SU-DHL-6 (cell line): ENCODE measurements at regions not wholly inside any gene's neighbourhood (a gene's known extent, or its start where the extent isn't known, plus 50 kb on each side); places are given as distances from the start of the nearest gene placed in this dataset.

Experiments
- EZH2phosphoT487 ChIP-seq: fragments of 200-600 bp; sonication (generic), shearing (Covaris generic); conservative IDR thresholded peaks from 2 replicates; pipeline ENCODE4 v1.6.1; 2018; ENCODE audit warnings: mild to moderate bottlenecking, antibody characterized with exemption, low read length, moderate library complexity, mixed read lengths
- TF ChIP-seq, protein P1 (sequence below): fragments of 200-600 bp; sonication (generic); IDR thresholded peaks from one replicate; pipeline ENCODE4 v1.5.1; 2017; ENCODE audit warnings: antibody characterized with exemption, mild to moderate bottlenecking, low read length, moderate library complexity; ENCODE audit not compliant: insufficient read depth, poor library complexity, severe bottlenecking

DNA sequence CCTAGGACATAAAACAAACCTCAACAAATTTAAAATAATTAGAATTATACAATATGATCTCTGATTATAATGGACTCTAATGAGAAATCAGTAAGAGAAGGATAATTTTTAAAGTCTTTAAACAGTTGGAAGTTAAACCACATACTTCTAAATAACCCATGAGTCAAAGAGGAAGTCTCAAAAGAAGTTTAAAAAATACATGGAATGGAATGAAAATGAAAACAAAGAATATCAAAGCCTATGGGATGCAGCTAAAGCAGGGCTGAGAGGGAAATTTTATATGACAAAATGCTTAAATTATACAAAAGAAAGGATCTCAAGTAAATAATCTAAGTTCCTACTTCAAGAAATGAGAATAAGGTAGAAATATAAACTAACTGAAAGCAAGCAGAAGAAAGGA is 460.5 kb downstream of the RPS24 start:
- TF ChIP-seq EZH2phosphoT487: no peak
- TF ChIP-seq, protein P1, sequence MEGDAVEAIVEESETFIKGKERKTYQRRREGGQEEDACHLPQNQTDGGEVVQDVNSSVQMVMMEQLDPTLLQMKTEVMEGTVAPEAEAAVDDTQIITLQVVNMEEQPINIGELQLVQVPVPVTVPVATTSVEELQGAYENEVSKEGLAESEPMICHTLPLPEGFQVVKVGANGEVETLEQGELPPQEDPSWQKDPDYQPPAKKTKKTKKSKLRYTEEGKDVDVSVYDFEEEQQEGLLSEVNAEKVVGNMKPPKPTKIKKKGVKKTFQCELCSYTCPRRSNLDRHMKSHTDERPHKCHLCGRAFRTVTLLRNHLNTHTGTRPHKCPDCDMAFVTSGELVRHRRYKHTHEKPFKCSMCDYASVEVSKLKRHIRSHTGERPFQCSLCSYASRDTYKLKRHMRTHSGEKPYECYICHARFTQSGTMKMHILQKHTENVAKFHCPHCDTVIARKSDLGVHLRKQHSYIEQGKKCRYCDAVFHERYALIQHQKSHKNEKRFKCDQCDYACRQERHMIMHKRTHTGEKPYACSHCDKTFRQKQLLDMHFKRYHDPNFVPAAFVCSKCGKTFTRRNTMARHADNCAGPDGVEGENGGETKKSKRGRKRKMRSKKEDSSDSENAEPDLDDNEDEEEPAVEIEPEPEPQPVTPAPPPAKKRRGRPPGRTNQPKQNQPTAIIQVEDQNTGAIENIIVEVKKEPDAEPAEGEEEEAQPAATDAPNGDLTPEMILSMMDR: no peak
